HG02588 (cell line): ENCODE measurements at regions not wholly inside any gene's neighbourhood (a gene's known extent, or its start where the extent isn't known, plus 50 kb on each side); places are given as distances from the start of the nearest gene placed in this dataset.
"Not testable (repeated sequence)": the region's sequence is repeated elsewhere in the genome, so short reads cannot be mapped to it uniquely, and the experiment has no call there.

ENCODE experiments used
- ATAC-seq: cut with Tn5 transposase; IDR thresholded peaks from one replicate; pipeline ENCODE4 v1.9.1; 2021; ENCODE audit warnings: mild to moderate bottlenecking, moderate library complexity; ENCODE audit not compliant: unreplicated experiment

DNA sequence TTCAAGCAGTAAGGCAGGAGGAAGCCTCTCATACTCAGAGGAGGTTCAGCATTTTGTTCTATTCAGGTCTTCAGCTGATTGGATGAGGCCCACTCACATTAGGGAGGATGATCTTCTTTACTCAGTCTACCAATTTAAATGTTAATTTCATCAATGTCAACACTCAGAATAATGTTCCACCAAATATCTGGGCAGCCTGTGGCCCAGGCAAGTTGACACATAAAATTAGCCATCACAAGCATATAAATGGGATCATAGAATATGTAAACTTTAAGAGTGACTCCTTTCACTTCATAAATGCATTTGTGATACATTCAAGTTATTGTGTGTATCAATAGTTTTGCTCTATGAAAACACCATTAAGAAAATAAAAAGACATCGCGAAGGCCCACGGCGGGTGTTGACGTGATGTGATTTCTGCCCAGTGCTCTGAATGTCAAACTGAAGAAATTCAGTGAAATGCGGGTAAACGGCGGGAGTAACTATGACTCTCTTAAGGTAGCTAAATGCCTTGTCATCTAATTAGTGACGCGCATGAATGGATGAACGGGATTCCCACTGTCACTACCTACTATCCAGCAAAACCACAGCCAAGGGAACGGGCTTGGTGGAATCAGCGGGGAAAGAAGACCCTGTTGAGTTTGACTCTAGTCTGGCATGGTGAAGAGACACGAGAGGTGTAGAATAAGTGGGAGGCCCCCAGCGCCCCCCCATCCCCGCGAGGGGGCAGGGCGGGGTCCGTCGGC lies 536.1 kb upstream of the AUTS2 start:
- ATAC-seq = no peak

DNA sequence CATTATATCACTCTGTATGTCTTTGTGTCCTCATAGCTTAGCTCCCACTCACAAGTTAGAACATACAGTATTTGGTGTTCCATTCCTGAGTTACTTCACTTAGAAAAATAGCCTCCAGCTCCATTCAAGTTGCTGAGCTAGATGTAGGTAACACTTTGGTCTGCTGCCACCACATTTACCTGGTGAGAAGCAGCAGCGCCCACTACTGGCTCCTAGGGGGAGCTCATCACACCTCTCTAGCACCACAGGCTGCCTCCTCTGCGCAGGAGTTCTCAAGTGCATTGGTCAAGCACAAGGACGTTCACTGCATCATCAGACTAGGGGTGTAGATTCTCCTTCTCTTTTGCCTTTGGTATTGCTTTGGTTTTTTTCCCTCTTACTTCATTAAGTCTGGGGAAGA lies 530.9 kb upstream of the AUTS2 start:
- no peak for ATAC-seq

DNA sequence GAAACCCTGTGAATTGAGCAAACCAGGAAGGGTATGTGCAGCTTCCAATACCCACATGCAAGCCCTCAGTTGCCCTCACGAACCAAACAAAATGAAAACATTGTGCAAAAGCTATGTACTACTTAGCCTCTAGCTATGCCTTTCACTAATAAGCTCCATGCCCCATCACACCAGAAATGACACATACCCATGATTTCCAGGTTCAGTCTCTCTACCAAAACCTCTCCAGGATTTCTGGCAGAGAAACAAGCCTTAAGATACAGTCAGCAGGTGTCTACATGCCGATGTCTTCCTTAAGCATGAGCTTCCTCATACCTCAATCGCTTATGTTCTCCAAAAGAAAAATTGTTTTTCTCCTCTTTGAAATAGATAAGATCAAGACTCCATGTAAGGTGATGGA lies 527.8 kb upstream of the AUTS2 start:
- no peak for ATAC-seq

DNA sequence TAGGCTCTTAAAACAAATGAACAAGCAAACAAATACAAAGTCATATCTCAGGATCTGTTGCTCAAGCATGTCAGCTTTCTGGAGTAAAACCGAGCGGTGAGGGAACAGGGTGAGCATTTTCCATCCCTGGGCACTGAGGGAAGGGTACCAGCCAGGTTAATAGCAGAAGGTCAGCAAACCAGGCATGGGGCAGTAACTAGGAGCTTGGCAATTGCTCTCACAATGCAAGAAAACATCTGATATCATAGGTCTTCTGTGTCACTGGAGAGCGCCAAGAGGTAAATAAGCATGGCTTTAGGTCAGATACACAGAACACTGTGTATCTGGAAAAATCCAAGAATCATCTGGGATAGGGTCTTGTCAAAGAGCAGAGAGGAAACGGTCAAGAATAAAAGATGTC lies 521.7 kb upstream of the AUTS2 start:
- ATAC-seq = no peak

DNA sequence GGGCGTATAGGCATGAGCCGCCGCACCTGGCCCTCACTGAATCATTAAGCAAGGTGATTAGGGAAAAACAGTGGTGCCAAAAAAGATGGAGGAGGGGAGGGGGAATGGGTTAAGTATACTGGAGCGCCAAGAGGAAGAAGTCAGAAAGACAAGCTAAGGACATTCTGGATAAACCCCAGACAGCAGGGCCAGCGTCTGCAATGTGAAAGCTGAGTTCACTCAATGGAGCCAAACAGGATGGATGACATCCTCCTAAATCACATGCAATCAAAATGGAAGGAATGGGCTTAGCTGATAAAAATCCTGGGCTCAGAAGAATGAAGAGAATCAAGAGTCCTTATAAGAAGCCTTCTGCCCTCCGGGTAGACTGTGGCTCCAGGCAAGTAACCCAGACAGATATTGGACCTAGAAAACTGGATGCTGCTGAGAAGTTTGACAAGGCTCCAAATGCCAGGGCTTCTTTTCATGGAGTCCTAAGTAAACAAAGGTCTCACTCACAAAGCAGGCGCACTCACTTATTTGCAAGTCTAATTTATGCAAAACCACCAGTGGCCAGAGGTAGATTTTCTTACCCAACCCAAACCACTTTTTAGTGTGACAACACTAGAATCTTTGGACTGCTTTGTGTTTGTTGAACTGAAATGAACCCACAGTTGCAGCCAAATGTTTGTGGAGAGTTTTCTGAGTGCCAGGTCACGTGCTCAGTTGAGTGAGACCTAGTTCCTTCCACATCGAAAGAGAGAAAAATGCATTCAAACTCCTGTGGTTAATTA lies 519.1 kb upstream of the AUTS2 start:
- ATAC-seq = no peak

DNA sequence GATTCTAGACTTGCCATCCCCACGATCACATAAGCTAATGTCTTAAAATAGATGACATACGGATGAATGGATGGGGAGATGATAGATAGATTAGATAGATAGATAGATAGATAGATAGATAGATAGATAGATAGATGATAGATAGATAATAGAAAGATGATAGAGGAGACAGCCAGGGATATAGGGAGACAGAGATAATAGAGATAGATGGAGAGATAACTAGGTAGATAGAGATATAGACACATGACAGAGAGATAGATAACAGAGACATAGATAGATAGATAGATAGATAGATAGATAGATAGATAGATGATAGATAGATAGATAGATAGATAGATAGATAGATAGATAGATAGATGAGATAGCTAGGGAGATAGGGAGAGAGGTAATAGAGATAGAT lies 511.0 kb upstream of the AUTS2 start:
- not testable (repeated sequence) for ATAC-seq

DNA sequence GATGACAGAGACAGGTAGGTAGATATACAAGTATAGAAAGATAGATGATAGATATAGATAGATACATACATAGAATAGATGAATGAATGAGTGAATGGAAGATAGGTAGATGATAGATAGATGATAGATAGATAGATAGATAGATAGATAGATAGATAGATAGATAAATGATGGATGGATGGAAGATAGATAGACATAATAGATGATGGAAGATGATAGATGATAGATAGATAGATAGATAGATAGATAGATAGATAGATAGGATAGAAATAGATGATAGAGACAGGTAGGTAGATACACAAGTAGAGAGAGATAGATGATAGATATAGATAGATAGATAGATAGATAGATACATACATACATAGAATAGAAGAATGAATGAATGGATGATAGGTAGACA lies 510.1 kb upstream of the AUTS2 start:
- no peak for ATAC-seq

DNA sequence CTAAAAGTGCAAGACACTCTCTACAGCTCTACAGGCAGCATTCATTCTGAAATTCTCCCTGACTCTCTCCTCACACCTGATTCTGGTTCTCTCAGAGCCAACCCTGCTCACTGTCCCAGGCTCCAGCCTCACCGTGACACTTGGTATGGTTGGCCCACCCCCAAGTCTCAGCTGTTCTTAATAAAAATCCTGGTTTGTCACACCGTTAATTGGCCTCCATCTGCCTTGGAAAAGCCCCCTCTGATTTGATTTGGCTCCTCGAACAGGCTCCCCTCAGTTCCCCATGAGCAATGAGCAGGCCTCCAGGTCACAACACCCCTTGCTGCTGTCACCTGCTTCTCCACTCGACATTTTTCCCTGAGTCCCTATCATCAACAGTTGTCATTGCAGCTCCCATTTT lies 507.3 kb upstream of the AUTS2 start:
- no peak for ATAC-seq

DNA sequence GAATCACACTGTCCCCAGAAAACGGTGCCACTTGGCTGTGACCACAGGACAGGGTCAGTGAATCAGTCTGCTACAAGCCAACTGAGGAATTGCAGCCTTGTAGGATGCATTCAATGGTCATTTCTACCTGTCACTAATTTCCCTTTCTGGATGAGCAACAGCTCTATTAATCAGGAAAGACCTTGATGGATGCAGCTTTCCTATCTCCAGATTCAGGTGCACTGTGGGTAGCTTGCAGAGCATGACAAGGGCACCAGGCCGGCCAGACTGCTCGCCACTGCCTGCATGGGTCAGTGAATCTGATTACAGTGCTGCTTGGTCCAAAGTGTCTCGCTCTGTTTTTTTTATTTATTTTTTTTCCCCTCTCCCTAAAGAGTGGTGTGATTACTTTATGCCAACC lies 506.8 kb upstream of the AUTS2 start:
- ATAC-seq = no peak

DNA sequence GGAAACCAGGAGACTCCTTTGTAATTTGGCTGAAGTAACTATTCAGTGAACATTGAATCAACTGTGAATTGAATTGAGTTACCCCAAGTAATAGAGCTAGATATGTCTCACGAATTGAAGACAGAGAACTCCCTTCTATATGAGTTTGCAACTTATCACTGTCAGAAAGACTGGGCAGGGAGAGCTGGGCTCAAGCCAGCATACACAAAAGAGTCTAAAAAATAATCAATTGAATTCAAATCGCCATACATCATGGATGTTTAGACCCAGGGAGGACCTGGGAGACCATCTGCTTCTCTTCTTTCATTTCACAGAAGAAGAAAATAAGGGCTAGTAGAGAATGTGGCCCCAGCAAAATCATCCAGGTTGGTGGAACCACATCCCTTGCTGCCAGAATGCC lies 503.1 kb upstream of the AUTS2 start:
- ATAC-seq = no peak

DNA sequence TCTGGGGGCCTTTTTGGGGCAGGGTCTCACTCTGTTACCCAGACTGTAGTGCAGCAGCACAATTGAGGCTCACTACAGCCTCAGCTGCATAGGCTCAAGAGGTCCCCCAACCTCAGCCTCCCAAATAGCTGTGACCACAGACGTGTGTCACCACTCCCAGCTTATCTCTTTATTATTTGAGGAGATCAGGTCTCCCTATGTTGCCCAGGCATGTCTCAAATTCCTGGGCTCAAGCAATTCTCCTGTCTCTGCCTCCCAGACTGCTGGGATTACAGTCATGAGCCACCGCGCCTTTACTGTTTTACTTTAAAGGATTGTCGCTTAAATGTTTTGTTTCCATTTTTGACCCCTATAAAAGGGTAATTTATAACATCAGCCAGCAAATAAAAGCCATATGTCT lies 502.6 kb upstream of the AUTS2 start:
- no peak for ATAC-seq

DNA sequence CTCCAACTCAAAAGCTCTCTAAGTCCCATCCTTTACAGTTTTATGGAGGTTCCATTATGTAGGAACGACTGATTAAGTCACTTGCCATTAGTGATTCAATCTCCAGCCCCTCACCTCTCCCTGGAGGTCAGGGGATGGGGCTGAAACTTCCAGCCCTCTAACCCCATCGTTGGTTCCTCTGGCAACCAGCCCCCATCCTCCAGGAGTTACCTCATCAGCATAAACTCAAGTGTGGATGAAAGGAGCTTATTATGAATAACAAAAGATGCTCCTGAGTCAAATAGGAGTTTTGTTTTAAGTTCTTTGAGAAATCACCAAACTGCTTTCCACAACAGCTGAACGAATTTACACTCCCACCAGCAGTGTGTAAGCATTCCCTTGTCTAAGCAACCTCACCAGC lies 494.3 kb upstream of the AUTS2 start:
- ATAC-seq = no peak

DNA sequence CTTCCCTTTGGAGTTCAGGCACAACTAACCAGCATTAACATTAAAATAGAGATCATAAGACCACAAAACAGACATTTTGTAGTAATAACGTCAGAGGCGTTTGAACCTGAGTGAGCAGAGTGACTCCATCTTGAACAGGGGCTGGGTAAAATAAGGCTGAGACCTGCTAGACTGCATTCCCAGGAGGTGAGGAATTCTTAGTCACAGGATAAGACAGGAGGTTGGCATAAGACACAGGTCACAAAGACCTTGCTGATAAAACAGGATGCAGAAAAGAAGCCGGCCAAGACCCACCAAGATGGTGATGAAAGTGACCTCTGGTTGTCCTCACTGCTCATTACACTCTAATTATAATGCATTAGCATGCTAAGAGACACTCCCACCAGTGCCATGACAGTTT lies 493.2 kb upstream of the AUTS2 start:
- ATAC-seq = no peak

DNA sequence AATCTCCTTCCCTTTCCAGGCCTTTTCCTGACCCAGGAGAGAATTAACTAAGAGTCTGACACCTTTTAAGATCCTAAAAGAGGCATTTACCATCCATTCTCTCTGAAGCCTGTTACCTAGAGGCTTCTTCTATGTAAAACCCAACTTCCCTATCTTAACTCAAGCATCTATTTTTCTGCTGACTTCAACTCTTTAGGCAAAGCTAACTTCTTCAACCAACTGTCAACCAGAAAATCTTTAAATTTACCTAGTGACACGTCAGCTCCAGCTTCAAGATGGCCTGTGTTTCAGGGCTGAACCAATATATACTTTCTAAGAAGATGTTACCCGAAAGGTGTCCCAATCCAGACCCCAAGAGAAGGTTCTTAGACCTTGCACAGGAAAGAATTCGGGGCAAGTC lies 492.3 kb upstream of the AUTS2 start:
- ATAC-seq = no peak

DNA sequence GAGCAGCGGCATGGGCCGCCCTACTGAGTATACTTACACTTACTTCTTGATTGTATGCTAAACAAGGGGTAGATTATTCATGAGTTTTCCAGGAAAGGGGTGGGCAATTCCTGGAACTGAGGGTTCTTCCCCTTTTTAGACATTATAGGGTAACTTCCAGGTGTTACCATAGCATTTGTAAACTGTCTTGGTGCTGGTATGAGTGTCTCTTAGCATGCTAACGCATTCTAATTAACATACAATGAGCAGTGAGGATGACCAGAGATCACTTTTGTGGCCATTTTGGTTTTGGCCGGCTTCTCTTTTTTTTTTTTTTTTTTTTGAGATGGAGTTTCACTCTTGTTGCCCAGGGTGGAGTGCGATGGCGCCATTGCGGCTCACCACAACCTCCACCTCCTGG lies 491.8 kb upstream of the AUTS2 start:
- not testable (repeated sequence) for ATAC-seq

DNA sequence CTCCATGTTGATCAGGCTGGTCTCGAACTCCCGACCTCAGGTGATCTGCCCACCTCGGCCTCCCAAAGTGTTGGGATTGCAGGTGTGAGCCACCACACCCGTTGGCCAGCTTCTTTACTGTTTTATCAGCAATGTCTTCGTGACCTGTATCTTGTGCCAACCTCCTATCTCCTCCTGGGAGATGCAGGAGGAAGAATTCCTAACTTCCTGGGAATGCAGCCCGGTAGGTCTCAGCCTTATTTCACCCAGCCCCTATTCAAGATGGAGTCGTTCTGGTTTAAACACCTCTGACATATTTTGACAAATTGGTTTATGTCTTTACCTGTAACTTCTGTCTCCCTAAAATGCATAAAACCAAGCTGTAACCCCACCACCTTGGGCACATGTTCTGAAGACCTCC lies 491.3 kb upstream of the AUTS2 start:
- not testable (repeated sequence) for ATAC-seq

DNA sequence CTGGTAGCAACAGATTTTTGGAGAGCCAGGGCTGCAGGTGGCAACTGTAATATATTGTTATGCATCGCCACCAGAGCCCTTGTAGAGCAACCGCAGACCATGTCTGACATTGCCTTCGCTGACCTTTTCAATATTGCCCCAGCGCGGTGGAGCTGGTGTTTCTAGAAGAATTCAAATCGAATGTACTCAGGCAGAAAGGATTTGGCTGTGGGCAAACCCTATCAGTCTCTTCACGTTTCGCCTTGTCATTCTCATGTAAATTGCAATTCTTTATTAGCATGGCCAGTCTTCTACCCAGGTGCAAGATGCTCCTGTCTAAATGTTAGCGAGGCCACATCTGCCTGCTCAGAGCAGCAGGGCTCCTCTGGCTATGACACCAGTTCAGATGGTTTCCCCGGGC lies 490.2 kb upstream of the AUTS2 start:
- ATAC-seq = no peak

DNA sequence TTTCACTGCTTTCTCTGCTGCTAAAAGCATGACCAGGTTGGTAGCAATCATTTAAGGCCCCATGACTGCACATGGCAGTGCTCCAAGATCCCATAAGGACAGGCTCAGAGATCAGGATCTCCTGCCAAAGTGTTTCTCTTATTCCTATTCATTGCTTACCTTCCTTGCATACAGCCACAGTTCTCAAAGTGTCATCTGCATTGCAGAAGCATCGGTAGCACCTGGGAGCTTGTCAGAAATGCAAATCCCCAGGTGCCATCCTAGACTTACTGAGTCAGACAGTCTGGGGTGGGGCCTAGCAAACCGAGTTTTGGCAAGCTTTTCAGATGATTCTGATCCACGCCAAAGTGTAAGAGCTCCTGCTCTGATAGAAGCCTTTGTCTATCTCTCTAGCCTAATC lies 489.0 kb upstream of the AUTS2 start:
- no peak for ATAC-seq

DNA sequence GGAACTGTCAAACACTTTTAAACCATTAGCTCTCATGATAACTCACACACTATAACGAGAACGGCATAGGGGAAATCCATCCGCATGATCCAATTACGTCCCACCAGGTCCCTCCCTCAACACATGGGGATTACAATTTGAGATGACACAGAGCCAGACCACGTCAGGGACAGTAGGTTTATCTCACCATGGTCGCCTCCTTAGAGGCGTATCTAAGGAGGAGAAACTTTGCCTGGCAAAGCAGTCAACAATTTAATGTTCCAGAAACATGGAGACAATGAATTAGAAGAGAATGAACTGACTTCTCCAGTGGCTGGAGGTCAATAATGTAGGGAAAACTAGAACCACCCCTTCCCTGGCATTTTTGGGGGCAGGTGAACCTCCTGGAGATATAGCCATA lies 488.4 kb upstream of the AUTS2 start:
- no peak for ATAC-seq

DNA sequence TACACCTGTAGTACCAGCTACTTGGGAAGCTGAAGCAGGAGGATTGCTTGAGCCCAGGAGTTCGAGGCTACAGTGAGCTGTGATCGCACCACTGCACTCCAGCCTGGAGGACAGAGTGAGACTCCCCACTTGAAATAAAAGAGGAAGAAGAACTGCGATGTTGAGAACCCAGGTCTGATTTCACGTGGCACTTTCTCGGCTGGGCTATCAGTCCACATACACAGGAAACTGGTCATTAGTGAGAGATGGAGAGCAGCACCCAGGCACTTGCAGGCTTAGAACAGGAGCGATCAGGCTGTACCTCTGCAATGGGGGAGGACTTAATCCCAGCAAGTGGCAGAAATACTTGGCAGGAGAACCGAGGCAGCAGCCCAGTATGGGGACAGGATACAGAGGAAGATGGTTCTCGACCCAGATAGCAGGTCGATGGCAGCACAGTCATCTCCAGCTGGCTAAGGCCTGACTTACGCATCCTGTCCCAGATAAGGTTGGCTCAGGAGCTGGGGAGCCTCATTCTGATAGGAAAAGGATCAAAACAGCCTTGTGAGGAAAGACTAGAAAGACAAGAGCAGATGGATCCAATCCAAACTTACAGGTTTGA lies 487.7 kb upstream of the AUTS2 start:
- ATAC-seq = no peak

DNA sequence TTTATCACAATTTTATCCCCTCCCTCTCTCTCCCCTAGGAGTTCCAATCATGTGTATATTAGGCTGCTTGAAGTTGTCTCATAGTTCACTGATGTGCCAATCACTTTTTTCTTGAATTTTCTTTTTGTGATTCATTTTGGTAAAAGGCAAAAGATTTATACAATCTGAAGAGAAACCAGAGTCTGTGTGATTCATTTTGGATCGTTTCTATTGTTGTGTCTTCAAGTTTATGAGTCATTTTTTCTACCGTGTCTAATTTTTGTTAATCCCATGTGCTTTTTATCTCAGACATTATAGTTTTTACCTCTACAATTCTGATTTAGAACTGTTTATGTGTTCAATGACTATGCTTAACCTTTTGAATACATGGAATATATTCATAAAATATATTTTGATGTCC lies 483.9 kb upstream of the AUTS2 start:
- no peak for ATAC-seq

DNA sequence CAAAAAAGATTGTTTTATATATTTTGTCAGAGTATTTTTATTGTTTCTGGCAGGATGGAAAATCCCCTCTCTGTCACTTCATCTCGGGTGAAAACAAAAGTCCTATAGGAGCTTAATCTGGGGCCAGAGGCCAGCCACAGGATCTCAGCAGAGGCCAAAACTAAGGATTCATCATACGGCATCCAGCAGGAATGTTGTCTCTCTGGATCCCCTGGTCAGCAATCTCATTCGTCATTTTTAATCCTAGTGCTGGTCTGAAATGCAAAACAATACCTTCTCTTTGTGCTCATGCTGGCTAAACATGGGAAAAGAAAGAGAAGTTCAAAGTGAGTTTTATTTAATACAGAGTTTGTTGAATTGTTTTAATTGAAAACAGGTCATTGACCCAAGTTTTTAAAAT lies 482.5 kb upstream of the AUTS2 start:
- no peak for ATAC-seq
